ENCODE measurements at regions not wholly inside any gene's neighbourhood (a gene's known extent, or its start where the extent isn't known, plus 50 kb on each side); places are given as distances from the start of the nearest gene placed in this dataset.

DNA sequence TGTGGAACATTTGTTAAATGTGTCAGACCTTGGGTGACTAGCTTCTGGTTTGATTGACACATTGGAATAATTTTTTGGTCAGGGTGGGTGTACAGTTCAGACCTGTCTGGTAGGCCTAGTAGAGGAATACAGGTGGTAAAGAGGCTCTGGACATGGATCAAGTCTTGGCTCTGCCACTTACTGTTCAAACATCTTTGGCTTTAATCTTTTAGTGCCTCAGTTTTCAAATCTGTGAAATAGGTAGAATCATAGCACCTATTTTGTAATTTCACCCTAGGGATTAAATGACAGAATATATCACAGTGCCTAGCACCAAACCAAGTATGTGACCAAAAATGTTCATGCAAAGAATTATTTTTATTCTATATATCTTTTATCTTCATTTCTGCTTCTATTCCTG is 340.4 kb downstream of the RPS6KC1 start:
- ATAC-seq (ENCODE audit: low read depth) (no peak), DNase-seq (no peak)
- Histone ChIP-seq H3K27ac (ENCODE audit: insufficient read depth, low read length) (no peak overlapping the region), H2BK5ac (ENCODE audit: low read depth, low read length, poor library complexity, severe bottlenecking) (no peak overlapping the region), H3K36me3 (ENCODE audit: control insufficient read depth, insufficient read depth, low read length) (no peaks in the 10 kb centered on the region), H2AFZ (replicated peaks; ENCODE audit: low read length, poor library complexity) (no peak overlapping the region), H3K4me3 (ENCODE audit: insufficient read depth, low read depth, low read length) (no peak overlapping the region), H4K91ac (ENCODE audit: insufficient read depth, low read depth, low read length) (no peak overlapping the region), H3K4ac (ENCODE audit: low read depth, low read length) (no peak overlapping the region), H3K23ac (ENCODE audit: low read depth, low read length) (no peak overlapping the region), H3K4me2 (ENCODE audit: low read depth, low read length) (no peak overlapping the region), H3K79me1 (ENCODE audit: low read depth in 1 of 2, low read length in 2 of 2) (no peaks in the 10 kb centered on the region), H3K56ac (ENCODE audit: extremely low read depth, insufficient read depth, low read length) (no peak overlapping the region), H2AK5ac (ENCODE audit: low read depth, low read length) (no peak overlapping the region), H2BK120ac (ENCODE audit: low read depth, low read length) (no peak overlapping the region), H3K9me3 (ENCODE audit: control insufficient read depth, insufficient read depth, low read length) (no peaks in the 10 kb centered on the region), H3K9ac (ENCODE audit: low read depth, low read length) (no peak overlapping the region), H2AK9ac (replicated peaks; ENCODE audit: low read depth, low read length, poor library complexity) (no peak overlapping the region), H3K27me3 (ENCODE audit: control insufficient read depth, insufficient read depth, low read length) (no peaks in the 10 kb centered on the region), H4K5ac (ENCODE audit: low read depth, low read length) (no peak overlapping the region), H4K20me1 (ENCODE audit: insufficient read depth, low read length) (no peaks in the 10 kb centered on the region), H3K14ac (replicated peaks; ENCODE audit: low read depth, low read length) (no peak overlapping the region), H3K4me1 (ENCODE audit: control insufficient read depth, insufficient read depth, low read length) (no peaks in the 10 kb centered on the region), H3K9me1 (ENCODE audit: insufficient read depth, low read length) (no peaks in the 10 kb centered on the region), H4K8ac (ENCODE audit: low read depth in 2 of 2, low read length in 2 of 2) (no peak overlapping the region), H2BK15ac (ENCODE audit: low read depth, low read length) (no peak overlapping the region), H3K18ac (ENCODE audit: low read depth, low read length) (no peak overlapping the region), H2BK20ac (ENCODE audit: low read depth, low read length) (no peak overlapping the region)
- dilution Hi-C loops (cut with HindIII; ENCODE audit: low sequenced_read_pairs, unreplicated experiment) (no loop called here), in situ Hi-C loops (cut with MboI; ENCODE audit: low sequenced_read_pairs) (no loop called here), intact Hi-C loops (cut with micrococcal nuclease) (no loop called here)
- ChIA-PET POLR2A (ENCODE audit: unreplicated experiment) (no interaction called here), CTCF (interaction anchor here (0.6 kb wide), 1 partner anchor 60 kb away, joined by 6 read pairs; no protein-coding TSS in a partner anchor)
- TF ChIP-seq, protein P1, sequence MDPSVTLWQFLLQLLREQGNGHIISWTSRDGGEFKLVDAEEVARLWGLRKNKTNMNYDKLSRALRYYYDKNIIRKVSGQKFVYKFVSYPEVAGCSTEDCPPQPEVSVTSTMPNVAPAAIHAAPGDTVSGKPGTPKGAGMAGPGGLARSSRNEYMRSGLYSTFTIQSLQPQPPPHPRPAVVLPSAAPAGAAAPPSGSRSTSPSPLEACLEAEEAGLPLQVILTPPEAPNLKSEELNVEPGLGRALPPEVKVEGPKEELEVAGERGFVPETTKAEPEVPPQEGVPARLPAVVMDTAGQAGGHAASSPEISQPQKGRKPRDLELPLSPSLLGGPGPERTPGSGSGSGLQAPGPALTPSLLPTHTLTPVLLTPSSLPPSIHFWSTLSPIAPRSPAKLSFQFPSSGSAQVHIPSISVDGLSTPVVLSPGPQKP (IDR thresholded peaks at IDR 0.05; ENCODE audit: borderline replicate concordance, low read depth, low read length) = no peak
- TF ChIP-seq CHD1 (IDR thresholded peaks at IDR 0.05; ENCODE audit: low read depth, low read length) (no peak), MXI1 (IDR thresholded peaks at IDR 0.05; ENCODE audit: borderline replicate concordance, low read depth, low read length) (no peak), SMC3 (IDR thresholded peaks at IDR 0.05; ENCODE audit: low read depth, low read length) (no peak), MAZ (IDR thresholded peaks at IDR 0.05; ENCODE audit: borderline replicate concordance, low read depth, low read length) (no peak), POLR2A (IDR thresholded peaks at IDR 0.05; ENCODE audit: low read depth, low read length) (no peak), RFX5 (IDR thresholded peaks at IDR 0.05; ENCODE audit: low read depth, low read length) (no peak), RAD21 (IDR thresholded peaks at IDR 0.05; ENCODE audit: low read length) (no peak), RCOR1 (IDR thresholded peaks at IDR 0.05; ENCODE audit: insufficient replicate concordance, low read length) (no peak), CEBPB (IDR thresholded peaks at IDR 0.05; ENCODE audit: low read depth, low read length) (no peak), MAFK (IDR thresholded peaks at IDR 0.05; ENCODE audit: low read depth, low read length) (no peak), BHLHE40 (IDR thresholded peaks at IDR 0.05; ENCODE audit: low read depth, low read length) (no peak), FOS (IDR thresholded peaks at IDR 0.05; ENCODE audit: low read depth, low read length) (no peak), NFE2L2 (IDR thresholded peaks at IDR 0.05; ENCODE audit: low read depth, low read length) (no peak)
- TF ChIP-seq, protein P2, sequence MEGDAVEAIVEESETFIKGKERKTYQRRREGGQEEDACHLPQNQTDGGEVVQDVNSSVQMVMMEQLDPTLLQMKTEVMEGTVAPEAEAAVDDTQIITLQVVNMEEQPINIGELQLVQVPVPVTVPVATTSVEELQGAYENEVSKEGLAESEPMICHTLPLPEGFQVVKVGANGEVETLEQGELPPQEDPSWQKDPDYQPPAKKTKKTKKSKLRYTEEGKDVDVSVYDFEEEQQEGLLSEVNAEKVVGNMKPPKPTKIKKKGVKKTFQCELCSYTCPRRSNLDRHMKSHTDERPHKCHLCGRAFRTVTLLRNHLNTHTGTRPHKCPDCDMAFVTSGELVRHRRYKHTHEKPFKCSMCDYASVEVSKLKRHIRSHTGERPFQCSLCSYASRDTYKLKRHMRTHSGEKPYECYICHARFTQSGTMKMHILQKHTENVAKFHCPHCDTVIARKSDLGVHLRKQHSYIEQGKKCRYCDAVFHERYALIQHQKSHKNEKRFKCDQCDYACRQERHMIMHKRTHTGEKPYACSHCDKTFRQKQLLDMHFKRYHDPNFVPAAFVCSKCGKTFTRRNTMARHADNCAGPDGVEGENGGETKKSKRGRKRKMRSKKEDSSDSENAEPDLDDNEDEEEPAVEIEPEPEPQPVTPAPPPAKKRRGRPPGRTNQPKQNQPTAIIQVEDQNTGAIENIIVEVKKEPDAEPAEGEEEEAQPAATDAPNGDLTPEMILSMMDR (conservative IDR thresholded peaks at IDR 0.05; ENCODE audit: low read depth, low read length) = no peak
- TF ChIP-seq, protein P3, sequence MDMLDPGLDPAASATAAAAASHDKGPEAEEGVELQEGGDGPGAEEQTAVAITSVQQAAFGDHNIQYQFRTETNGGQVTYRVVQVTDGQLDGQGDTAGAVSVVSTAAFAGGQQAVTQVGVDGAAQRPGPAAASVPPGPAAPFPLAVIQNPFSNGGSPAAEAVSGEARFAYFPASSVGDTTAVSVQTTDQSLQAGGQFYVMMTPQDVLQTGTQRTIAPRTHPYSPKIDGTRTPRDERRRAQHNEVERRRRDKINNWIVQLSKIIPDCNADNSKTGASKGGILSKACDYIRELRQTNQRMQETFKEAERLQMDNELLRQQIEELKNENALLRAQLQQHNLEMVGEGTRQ (IDR thresholded peaks at IDR 0.05; ENCODE audit: low read depth, low read length) = no peak
- BruUV-seq (replicated peaks) = no TSS peak

Measured in IMR-90 (cell line).